ENCODE measurements at regions not wholly inside any gene's neighbourhood (a gene's known extent, or its start where the extent isn't known, plus 50 kb on each side); places are given as distances from the start of the nearest gene placed in this dataset.

- H3K27me3 ChIP-seq (ENCODE audit: insufficient read depth, low read depth, low read length): no peaks in the 10 kb centered on the region
- no peak overlapping the region for H2AFZ ChIP-seq (ENCODE audit: low read depth, low read length)
These were observed 124.2 kb downstream of the INHBA start for GRCh38 chr7:41578700-41579099.

GRCh38 chr7:41576166-41576565, 126.7 kb downstream of the INHBA start:
- no peak overlapping the region for H3K27ac ChIP-seq (ENCODE audit: low read length)
- no peaks in the 10 kb centered on the region for H4K20me1 ChIP-seq (ENCODE audit: insufficient read depth)
- no peaks in the 10 kb centered on the region for H3K9me2 ChIP-seq (ENCODE audit: insufficient read depth, low read length)
- H3K9ac ChIP-seq (ENCODE audit: low read length): no peak overlapping the region
- no peaks in the 10 kb centered on the region for H3K36me3 ChIP-seq (ENCODE audit: insufficient read depth, low read length)
- no peaks in the 10 kb centered on the region for H3K9me3 ChIP-seq (ENCODE audit: low read length)
- no peaks in the 10 kb centered on the region for H3K79me2 ChIP-seq (replicated peaks; ENCODE audit: insufficient read depth, low read length)
- H2AFZ ChIP-seq (ENCODE audit: low read depth, low read length): no peak overlapping the region
- H3K27me3 ChIP-seq (ENCODE audit: insufficient read depth, low read depth, low read length): no peaks in the 10 kb centered on the region
- no peak for TF ChIP-seq EP300 (conservative IDR thresholded peaks at IDR 0.05; ENCODE audit: poor library complexity, severe bottlenecking)
- TF ChIP-seq MXI1 (conservative IDR thresholded peaks at IDR 0.05; ENCODE audit: poor library complexity, severe bottlenecking): no peak
- TF ChIP-seq EZH2 (IDR thresholded peaks at IDR 0.05; ENCODE audit: borderline replicate concordance, insufficient read depth, low read length, poor library complexity, severe bottlenecking): no peak
- H3K4me2 ChIP-seq (ENCODE audit: low read length): no peak overlapping the region
- H3F3A ChIP-seq (ENCODE audit: insufficient read depth, low read length, poor library complexity, severe bottlenecking): no peaks in the 10 kb centered on the region
- H3K4me3 ChIP-seq (ENCODE audit: low read length): no peak overlapping the region

More at GRCh38 chr7:41578700-41579099, 124.2 kb downstream of the INHBA start:
- TF ChIP-seq TAF1 (IDR thresholded peaks at IDR 0.05; ENCODE audit: low read depth) (no peak), POLR2AphosphoS5 (IDR thresholded peaks at IDR 0.05) (no peak), SMC3 (conservative IDR thresholded peaks at IDR 0.05; ENCODE audit: poor library complexity) (no peak)
- Histone ChIP-seq H3K27ac (ENCODE audit: low read length) (no peak overlapping the region), H3K36me3 (ENCODE audit: insufficient read depth, low read length) (no peaks in the 10 kb centered on the region), H3K4me3 (ENCODE audit: low read length) (no peak overlapping the region), H3K9me2 (ENCODE audit: insufficient read depth, low read length) (no peaks in the 10 kb centered on the region), H3K4me2 (ENCODE audit: low read length) (no peak overlapping the region), H3F3A (ENCODE audit: insufficient read depth, low read length, poor library complexity, severe bottlenecking) (no peaks in the 10 kb centered on the region), H3K9ac (ENCODE audit: low read length) (no peak overlapping the region), H3K79me2 (replicated peaks; ENCODE audit: insufficient read depth, low read length) (no peaks in the 10 kb centered on the region), H4K20me1 (ENCODE audit: insufficient read depth) (no peaks in the 10 kb centered on the region), H3K9me3 (ENCODE audit: low read length) (no peaks in the 10 kb centered on the region)

GRCh38 chr7:41574377-41574776, 128.5 kb downstream of the INHBA start:
- no peak overlapping the region for H2AFZ ChIP-seq (ENCODE audit: low read depth, low read length)
- no peaks in the 10 kb centered on the region for H4K20me1 ChIP-seq (ENCODE audit: insufficient read depth)
- H3K27ac ChIP-seq (ENCODE audit: low read length): no peak overlapping the region
- no peak overlapping the region for H3K4me2 ChIP-seq (ENCODE audit: low read length)
- H3K9me3 ChIP-seq (ENCODE audit: low read length): no peaks in the 10 kb centered on the region
- H3K4me3 ChIP-seq (ENCODE audit: low read length): no peak overlapping the region
- H3F3A ChIP-seq (ENCODE audit: insufficient read depth, low read length, poor library complexity, severe bottlenecking): no peaks in the 10 kb centered on the region
- no peak overlapping the region for H3K9ac ChIP-seq (ENCODE audit: low read length)
- TF ChIP-seq SMC3 (conservative IDR thresholded peaks at IDR 0.05; ENCODE audit: poor library complexity) (no peak), POLR2AphosphoS5 (IDR thresholded peaks at IDR 0.05) (no peak), MXI1 (conservative IDR thresholded peaks at IDR 0.05; ENCODE audit: poor library complexity, severe bottlenecking) (no peak), EP300 (conservative IDR thresholded peaks at IDR 0.05; ENCODE audit: poor library complexity, severe bottlenecking) (no peak), RAD21 (conservative IDR thresholded peaks at IDR 0.05) (no peak), EZH2 (IDR thresholded peaks at IDR 0.05; ENCODE audit: borderline replicate concordance, insufficient read depth, low read length, poor library complexity, severe bottlenecking) (no peak), TAF1 (IDR thresholded peaks at IDR 0.05; ENCODE audit: low read depth) (no peak)
- TF ChIP-seq, protein P1, sequence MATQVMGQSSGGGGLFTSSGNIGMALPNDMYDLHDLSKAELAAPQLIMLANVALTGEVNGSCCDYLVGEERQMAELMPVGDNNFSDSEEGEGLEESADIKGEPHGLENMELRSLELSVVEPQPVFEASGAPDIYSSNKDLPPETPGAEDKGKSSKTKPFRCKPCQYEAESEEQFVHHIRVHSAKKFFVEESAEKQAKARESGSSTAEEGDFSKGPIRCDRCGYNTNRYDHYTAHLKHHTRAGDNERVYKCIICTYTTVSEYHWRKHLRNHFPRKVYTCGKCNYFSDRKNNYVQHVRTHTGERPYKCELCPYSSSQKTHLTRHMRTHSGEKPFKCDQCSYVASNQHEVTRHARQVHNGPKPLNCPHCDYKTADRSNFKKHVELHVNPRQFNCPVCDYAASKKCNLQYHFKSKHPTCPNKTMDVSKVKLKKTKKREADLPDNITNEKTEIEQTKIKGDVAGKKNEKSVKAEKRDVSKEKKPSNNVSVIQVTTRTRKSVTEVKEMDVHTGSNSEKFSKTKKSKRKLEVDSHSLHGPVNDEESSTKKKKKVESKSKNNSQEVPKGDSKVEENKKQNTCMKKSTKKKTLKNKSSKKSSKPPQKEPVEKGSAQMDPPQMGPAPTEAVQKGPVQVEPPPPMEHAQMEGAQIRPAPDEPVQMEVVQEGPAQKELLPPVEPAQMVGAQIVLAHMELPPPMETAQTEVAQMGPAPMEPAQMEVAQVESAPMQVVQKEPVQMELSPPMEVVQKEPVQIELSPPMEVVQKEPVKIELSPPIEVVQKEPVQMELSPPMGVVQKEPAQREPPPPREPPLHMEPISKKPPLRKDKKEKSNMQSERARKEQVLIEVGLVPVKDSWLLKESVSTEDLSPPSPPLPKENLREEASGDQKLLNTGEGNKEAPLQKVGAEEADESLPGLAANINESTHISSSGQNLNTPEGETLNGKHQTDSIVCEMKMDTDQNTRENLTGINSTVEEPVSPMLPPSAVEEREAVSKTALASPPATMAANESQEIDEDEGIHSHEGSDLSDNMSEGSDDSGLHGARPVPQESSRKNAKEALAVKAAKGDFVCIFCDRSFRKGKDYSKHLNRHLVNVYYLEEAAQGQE (IDR thresholded peaks at IDR 0.05; ENCODE audit: borderline replicate concordance): no peak
- TF ChIP-seq, protein P2, sequence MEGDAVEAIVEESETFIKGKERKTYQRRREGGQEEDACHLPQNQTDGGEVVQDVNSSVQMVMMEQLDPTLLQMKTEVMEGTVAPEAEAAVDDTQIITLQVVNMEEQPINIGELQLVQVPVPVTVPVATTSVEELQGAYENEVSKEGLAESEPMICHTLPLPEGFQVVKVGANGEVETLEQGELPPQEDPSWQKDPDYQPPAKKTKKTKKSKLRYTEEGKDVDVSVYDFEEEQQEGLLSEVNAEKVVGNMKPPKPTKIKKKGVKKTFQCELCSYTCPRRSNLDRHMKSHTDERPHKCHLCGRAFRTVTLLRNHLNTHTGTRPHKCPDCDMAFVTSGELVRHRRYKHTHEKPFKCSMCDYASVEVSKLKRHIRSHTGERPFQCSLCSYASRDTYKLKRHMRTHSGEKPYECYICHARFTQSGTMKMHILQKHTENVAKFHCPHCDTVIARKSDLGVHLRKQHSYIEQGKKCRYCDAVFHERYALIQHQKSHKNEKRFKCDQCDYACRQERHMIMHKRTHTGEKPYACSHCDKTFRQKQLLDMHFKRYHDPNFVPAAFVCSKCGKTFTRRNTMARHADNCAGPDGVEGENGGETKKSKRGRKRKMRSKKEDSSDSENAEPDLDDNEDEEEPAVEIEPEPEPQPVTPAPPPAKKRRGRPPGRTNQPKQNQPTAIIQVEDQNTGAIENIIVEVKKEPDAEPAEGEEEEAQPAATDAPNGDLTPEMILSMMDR (IDR thresholded peaks at IDR 0.05; ENCODE audit: poor library complexity, severe bottlenecking): no peak
- H3K36me3 ChIP-seq (ENCODE audit: insufficient read depth, low read length): no peaks in the 10 kb centered on the region
- no peaks in the 10 kb centered on the region for H3K27me3 ChIP-seq (ENCODE audit: insufficient read depth, low read depth, low read length)
- H3K79me2 ChIP-seq (replicated peaks; ENCODE audit: insufficient read depth, low read length): no peaks in the 10 kb centered on the region
- no peaks in the 10 kb centered on the region for H3K9me2 ChIP-seq (ENCODE audit: insufficient read depth, low read length)

Measured in neural cell (in vitro differentiated cells).